Testis (tissue), 2 donors: ENCODE measurements at regions not wholly inside any gene's neighbourhood (a gene's known extent, or its start where the extent isn't known, plus 50 kb on each side); places are given as distances from the start of the nearest gene placed in this dataset.

Experiments
- DNase-seq: peaks from one replicate; pipeline ENCODE4 v3.0.0-alpha.2; 2019
- H3K27ac ChIP-seq, 2 donors: fragments of 200-600 bp; sonication (generic); one replicate each; pipeline ENCODE4 v1.5.1; 2019
- H3K27me3 ChIP-seq: fragments of 200-600 bp; sonication (generic); one replicate; pipeline ENCODE4 v1.5.1; 2019
- H3K36me3 ChIP-seq: fragments of 200-600 bp; sonication (generic); one replicate; pipeline ENCODE4 v1.5.1; 2017; ENCODE audit warnings: low read depth; ENCODE audit errors: missing control alignments
- H3K4me1 ChIP-seq: fragments of 200-600 bp; sonication (generic); one replicate; pipeline ENCODE4 v1.5.1; 2019
- H3K4me3 ChIP-seq, 2 donors: fragments of 200-600 bp; sonication (generic); one replicate each; pipeline ENCODE4 v1.5.1; 2017 to 2019
- H3K9me3 ChIP-seq: fragments of 200-600 bp; sonication (generic); one replicate; pipeline ENCODE4 v1.5.1; 2017
- POLR2A ChIP-seq: fragments of 450-650 bp; IDR thresholded peaks from one replicate; pipeline ENCODE4 v1.6.1; 2017; ENCODE audit warnings: antibody characterized with exemption, mild to moderate bottlenecking, moderate library complexity
- WGBS, 2 donors: methylation state at CpG; one replicate each; pipeline ENCODE4 v1.1.5; 2018; 5-methylcytosine and 5-hydroxymethylcytosine counted together
- intact Hi-C: fragments of 100-400 bp; cut with DNase I; formaldehyde crosslinking; loops from one replicate; pipeline ENCODE4 v1.15.1; 2023; ENCODE audit warnings: low total_unique reads
- TF ChIP-seq, protein P1 (sequence below), 3 experiments: fragments of 450-650 bp in 2 of 3; fragments of 200-600 bp in 1 of 3; sonication (generic) in 1 of 3; IDR thresholded peaks; one replicate each; pipeline ENCODE4 v1.5.1; 2016 to 2019; ENCODE audit warnings: antibody characterized with exemption in 3 of 3, mild to moderate bottlenecking in 2 of 3, moderate library complexity in 1 of 3

DNA sequence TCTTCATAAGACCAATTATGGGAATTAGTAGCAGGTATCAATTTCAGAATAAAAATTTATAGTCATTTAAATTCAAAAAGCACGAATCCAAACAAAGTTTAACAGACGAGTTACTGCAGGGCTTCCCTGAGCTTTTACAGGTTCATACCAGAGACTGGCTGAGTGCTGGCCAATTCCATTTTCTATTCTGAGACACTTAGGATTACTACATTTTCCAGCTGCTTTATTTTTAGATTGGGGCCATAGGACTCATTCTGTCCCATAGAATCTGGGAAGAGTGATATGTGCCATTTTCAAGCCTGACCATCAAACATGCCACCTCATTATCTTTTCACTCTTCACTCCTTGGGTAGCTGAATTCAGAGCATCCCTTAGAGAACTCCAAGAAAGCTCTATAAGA is 410.7 kb downstream of the DNAH5 start:
- TF ChIP-seq, protein P1, sequence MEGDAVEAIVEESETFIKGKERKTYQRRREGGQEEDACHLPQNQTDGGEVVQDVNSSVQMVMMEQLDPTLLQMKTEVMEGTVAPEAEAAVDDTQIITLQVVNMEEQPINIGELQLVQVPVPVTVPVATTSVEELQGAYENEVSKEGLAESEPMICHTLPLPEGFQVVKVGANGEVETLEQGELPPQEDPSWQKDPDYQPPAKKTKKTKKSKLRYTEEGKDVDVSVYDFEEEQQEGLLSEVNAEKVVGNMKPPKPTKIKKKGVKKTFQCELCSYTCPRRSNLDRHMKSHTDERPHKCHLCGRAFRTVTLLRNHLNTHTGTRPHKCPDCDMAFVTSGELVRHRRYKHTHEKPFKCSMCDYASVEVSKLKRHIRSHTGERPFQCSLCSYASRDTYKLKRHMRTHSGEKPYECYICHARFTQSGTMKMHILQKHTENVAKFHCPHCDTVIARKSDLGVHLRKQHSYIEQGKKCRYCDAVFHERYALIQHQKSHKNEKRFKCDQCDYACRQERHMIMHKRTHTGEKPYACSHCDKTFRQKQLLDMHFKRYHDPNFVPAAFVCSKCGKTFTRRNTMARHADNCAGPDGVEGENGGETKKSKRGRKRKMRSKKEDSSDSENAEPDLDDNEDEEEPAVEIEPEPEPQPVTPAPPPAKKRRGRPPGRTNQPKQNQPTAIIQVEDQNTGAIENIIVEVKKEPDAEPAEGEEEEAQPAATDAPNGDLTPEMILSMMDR (IDR thresholded peaks at IDR 0.05) = no peak
- no peak for TF ChIP-seq POLR2A
- H3K4me3 ChIP-seq = no peak overlapping the region
- H3K36me3 ChIP-seq = no peaks in the 10 kb centered on the region
- intact Hi-C loops = no loop called here
- no peaks in the 10 kb centered on the region for H3K4me1 ChIP-seq
- no peak for DNase-seq
- H3K9me3 ChIP-seq = no peaks in the 10 kb centered on the region
- WGBS, 2 donors = 77% methylated on average over 2 of the region's 2 CpGs
- no peak overlapping the region for H3K27ac ChIP-seq
- no peaks in the 10 kb centered on the region for H3K27me3 ChIP-seq

DNA sequence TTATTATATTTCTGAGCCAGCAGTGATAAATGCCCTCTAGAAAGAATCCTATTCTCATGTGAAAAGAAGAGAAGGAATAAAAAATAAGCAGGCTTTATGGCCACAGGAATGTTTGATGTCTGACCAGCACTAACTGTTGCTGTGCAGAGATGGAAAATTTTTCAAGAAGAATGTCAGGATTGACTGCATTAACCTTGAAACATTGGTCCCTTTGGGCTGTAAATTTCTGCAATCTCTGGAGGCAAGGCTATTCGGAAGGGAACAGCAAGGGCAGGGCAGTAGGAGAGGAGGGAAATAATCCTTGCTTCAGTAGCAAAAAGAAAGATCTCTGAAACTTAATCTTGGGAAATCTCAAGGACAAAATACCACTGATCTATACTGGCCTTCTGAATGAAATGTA is 415.2 kb downstream of the DNAH5 start:
- TF ChIP-seq, protein P1 (IDR thresholded peaks at IDR 0.05) = no peak
- TF ChIP-seq POLR2A = no peak
- intact Hi-C loops = no loop called here
- 31 to 33% methylated on average over 1 of the region's 1 CpG for WGBS, 2 donors
- Histone ChIP-seq H3K36me3 (no peaks in the 10 kb centered on the region), H3K4me3 (no peak overlapping the region), H3K9me3 (no peaks in the 10 kb centered on the region), H3K4me1 (no peaks in the 10 kb centered on the region), H3K27me3 (no peaks in the 10 kb centered on the region), H3K27ac (no peak overlapping the region)
- no peak for DNase-seq

DNA sequence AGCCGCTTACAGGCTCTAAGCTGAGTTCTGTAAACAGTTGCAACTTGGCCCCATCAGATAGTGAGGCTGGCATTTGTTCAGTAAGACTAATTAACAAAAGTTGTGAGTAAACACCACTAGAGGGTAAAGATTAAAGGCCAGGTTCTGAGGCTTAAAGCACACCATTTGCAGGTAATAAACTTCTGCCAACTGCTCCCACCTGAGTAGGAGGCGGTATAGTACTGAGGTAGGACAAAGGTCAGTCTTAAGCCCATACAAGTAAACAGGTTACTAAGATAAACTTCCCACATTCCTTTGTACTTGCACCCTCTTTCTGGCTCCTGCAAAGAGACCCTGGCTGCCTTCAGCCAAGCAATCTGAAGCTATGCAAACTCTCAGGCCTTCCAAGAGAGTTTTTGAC is 419.6 kb downstream of the DNAH5 start:
- intact Hi-C loops = no loop called here
- Histone ChIP-seq H3K9me3 (no peaks in the 10 kb centered on the region), H3K27me3 (no peaks in the 10 kb centered on the region), H3K27ac (no peak overlapping the region), H3K4me1 (no peaks in the 10 kb centered on the region), H3K36me3 (no peaks in the 10 kb centered on the region), H3K4me3 (no peak overlapping the region)
- WGBS, 2 donors = 83 to 88% methylated on average over 2 of the region's 2 CpGs
- TF ChIP-seq, protein P1 (IDR thresholded peaks at IDR 0.05) = no peak
- no peak for TF ChIP-seq POLR2A
- DNase-seq = no peak

DNA sequence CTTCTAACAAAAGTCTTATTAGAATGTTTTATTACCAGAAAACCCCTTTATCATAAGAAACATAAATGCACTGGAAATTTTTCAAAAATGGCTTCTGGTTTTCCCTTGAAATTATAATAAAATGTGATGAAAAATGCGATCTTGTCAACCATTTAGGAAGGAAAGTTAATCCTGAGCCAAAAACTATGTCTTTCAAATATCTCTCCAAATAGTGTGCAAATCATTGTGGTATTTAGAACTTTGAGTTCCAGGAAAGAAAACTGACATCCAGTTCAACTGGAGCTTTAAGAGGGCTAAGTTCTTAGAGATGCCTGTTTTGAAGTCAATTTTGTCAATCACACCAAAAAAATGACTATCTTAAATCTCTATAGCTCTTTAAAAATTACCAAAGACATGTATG is 425.4 kb downstream of the DNAH5 start:
- no peaks in the 10 kb centered on the region for H3K9me3 ChIP-seq
- no peak overlapping the region for H3K27ac ChIP-seq
- intact Hi-C loops = no loop called here
- DNase-seq = no peak
- no peaks in the 10 kb centered on the region for H3K36me3 ChIP-seq
- WGBS, 2 donors = 83 to 95% methylated on average over 1 of the region's 1 CpG
- no peak overlapping the region for H3K4me3 ChIP-seq
- H3K4me1 ChIP-seq = no peaks in the 10 kb centered on the region
- H3K27me3 ChIP-seq = no peaks in the 10 kb centered on the region
- TF ChIP-seq, protein P1 (IDR thresholded peaks at IDR 0.05) = no peak
- no peak for TF ChIP-seq POLR2A

DNA sequence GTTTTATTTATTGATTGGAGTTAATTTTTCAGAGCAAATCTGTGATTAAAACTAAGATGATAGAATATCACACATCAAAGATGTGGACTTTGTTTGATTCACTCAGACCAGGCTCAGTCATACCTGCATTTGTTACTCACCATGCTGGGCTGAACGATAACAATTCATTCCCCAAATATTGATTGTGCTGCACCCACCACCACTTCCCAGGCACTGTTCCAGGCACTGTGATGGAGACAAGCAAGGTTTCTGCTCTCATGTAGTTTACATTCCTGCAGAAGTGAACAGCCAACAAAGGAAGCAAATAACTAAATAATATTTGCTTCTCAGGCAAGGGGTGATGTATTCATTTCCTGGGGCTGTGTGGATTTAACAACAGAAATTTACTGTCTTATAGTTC is 428.3 kb downstream of the DNAH5 start:
- Histone ChIP-seq H3K9me3 (no peaks in the 10 kb centered on the region), H3K27ac (no peak overlapping the region), H3K36me3 (no peaks in the 10 kb centered on the region), H3K4me1 (no peaks in the 10 kb centered on the region), H3K4me3 (no peak overlapping the region), H3K27me3 (no peaks in the 10 kb centered on the region)
- DNase-seq = no peak
- WGBS, 2 donors = 83 to 88% methylated on average over 1 of the region's 1 CpG
- intact Hi-C loops = no loop called here
- TF ChIP-seq, protein P1 (IDR thresholded peaks at IDR 0.05) = no peak
- no peak for TF ChIP-seq POLR2A
